ENCODE measurements at regions not wholly inside any gene's neighbourhood (a gene's known extent, or its start where the extent isn't known, plus 50 kb on each side); places are given as distances from the start of the nearest gene placed in this dataset.

DNA sequence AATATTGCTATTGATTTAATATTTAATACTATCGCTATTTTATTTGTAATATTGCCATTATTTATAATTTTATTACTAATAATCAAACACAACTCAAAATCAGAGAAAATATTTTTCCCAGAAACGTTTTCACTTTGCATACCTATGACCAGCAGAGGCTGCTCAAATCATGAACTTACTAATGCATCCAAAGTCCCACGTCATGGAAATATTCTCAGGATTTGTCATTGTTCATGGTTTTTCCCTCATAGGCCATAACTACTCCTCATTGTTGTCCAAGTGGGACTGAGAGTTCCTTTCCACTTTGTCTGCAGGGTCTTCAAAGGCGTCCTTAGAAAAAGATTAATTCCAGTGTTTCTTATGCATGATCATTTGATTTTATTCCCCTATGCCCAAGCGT, 344.8 kb downstream of the THBS2 start:
- Histone ChIP-seq H3K27ac (ENCODE audit: low read length) (no peak overlapping the region), H3K4me3 (ENCODE audit: low read depth in 1 of 2, low read length in 2 of 2) (no peak overlapping the region), H3K36me3 (ENCODE audit: insufficient read depth, low read length) (no peaks in the 10 kb centered on the region), H3K79me2 (ENCODE audit: insufficient read depth, low read length) (no peaks in the 10 kb centered on the region), H3K9ac (ENCODE audit: low read depth, low read length) (no peak overlapping the region), H2AFZ (ENCODE audit: low read depth, low read length) (no peak overlapping the region), H3K4me1 (ENCODE audit: insufficient read depth, low read length) (no peaks in the 10 kb centered on the region), H3K9me3 (ENCODE audit: insufficient read depth, low read length, severe bottlenecking) (no peaks in the 10 kb centered on the region), H3K27me3 (ENCODE audit: insufficient read depth, low read length, poor library complexity) (no peaks in the 10 kb centered on the region), H4K20me1 (ENCODE audit: insufficient read depth, low read length) (no peaks in the 10 kb centered on the region), H3K4me2 (ENCODE audit: insufficient read depth, low read length) (no peak overlapping the region)
- DNase-seq: no peak
- no peak for ATAC-seq (ENCODE audit: insufficient read depth, low read depth)
- TF ChIP-seq, protein P1, sequence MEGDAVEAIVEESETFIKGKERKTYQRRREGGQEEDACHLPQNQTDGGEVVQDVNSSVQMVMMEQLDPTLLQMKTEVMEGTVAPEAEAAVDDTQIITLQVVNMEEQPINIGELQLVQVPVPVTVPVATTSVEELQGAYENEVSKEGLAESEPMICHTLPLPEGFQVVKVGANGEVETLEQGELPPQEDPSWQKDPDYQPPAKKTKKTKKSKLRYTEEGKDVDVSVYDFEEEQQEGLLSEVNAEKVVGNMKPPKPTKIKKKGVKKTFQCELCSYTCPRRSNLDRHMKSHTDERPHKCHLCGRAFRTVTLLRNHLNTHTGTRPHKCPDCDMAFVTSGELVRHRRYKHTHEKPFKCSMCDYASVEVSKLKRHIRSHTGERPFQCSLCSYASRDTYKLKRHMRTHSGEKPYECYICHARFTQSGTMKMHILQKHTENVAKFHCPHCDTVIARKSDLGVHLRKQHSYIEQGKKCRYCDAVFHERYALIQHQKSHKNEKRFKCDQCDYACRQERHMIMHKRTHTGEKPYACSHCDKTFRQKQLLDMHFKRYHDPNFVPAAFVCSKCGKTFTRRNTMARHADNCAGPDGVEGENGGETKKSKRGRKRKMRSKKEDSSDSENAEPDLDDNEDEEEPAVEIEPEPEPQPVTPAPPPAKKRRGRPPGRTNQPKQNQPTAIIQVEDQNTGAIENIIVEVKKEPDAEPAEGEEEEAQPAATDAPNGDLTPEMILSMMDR (IDR thresholded peaks at IDR 0.05; ENCODE audit: borderline replicate concordance, extremely low read depth, low read length, poor library complexity, severe bottlenecking): no peak
- TF ChIP-seq EZH2 (IDR thresholded peaks at IDR 0.05; ENCODE audit: borderline replicate concordance, low read depth, low read length, severe bottlenecking): no peak

DNA sequence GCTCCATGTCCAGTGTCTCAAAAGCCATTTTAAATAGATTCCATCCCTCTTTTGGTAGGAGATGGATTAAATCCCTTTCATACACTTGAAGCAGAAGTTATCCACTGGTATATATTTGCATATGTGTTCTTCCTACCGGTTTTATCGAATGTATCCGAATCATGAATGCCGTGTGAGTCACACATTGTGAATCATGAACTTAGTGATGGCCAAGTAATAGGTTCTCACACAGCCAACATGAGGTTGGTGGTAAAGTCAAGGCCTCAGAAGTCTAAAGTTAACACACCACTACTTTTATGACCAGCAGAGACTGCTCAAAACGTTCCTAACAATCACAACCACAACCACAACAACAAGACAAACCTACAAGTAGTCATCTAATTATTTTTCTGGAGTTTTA, 345.5 kb downstream of the THBS2 start:
- no peak for DNase-seq
- Histone ChIP-seq H4K20me1 (ENCODE audit: insufficient read depth, low read length) (no peaks in the 10 kb centered on the region), H3K9me3 (ENCODE audit: insufficient read depth, low read length, severe bottlenecking) (no peaks in the 10 kb centered on the region), H3K4me1 (ENCODE audit: insufficient read depth, low read length) (no peaks in the 10 kb centered on the region), H3K4me2 (ENCODE audit: insufficient read depth, low read length) (no peak overlapping the region), H3K79me2 (ENCODE audit: insufficient read depth, low read length) (no peaks in the 10 kb centered on the region), H3K9ac (ENCODE audit: low read depth, low read length) (no peak overlapping the region), H3K27me3 (ENCODE audit: insufficient read depth, low read length, poor library complexity) (no peaks in the 10 kb centered on the region), H3K4me3 (ENCODE audit: low read depth in 1 of 2, low read length in 2 of 2) (no peak overlapping the region), H3K36me3 (ENCODE audit: insufficient read depth, low read length) (no peaks in the 10 kb centered on the region), H3K27ac (ENCODE audit: low read length) (no peak overlapping the region), H2AFZ (ENCODE audit: low read depth, low read length) (no peak overlapping the region)
- no peak for TF ChIP-seq EZH2 (IDR thresholded peaks at IDR 0.05; ENCODE audit: borderline replicate concordance, low read depth, low read length, severe bottlenecking)
- TF ChIP-seq, protein P1 (IDR thresholded peaks at IDR 0.05; ENCODE audit: borderline replicate concordance, extremely low read depth, low read length, poor library complexity, severe bottlenecking): no peak
- ATAC-seq (ENCODE audit: insufficient read depth, low read depth): no peak

DNA sequence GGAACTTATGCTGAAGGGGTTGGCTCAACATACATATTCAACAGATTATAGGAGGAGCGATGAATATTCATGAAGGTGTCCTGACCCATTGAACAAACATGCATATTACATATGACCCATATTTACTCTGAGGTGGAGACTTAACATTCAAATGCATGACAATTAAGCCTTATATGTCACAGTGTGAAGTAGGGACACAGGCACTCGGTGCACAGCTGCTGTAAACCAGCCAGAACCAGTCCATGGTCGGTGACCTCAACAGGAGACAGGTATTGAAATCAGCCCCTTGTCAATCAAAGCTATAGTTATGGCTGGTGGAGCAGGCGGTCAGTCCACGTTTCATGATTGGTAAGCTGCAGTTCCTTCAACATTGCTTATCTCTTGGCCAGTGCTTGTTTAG, 347.3 kb downstream of the THBS2 start:
- H3K27me3 ChIP-seq (ENCODE audit: insufficient read depth, low read length, poor library complexity): no peaks in the 10 kb centered on the region
- DNase-seq (no peak), ATAC-seq (ENCODE audit: insufficient read depth, low read depth) (no peak)
- no peak overlapping the region for H3K4me3 ChIP-seq (ENCODE audit: low read depth in 1 of 2, low read length in 2 of 2)
- H3K27ac ChIP-seq (ENCODE audit: low read length): no peak overlapping the region
- no peak overlapping the region for H2AFZ ChIP-seq (ENCODE audit: low read depth, low read length)
- no peaks in the 10 kb centered on the region for H3K36me3 ChIP-seq (ENCODE audit: insufficient read depth, low read length)
- H3K4me1 ChIP-seq (ENCODE audit: insufficient read depth, low read length): no peaks in the 10 kb centered on the region
- TF ChIP-seq, protein P1 (IDR thresholded peaks at IDR 0.05; ENCODE audit: borderline replicate concordance, extremely low read depth, low read length, poor library complexity, severe bottlenecking): no peak
- no peak overlapping the region for H3K9ac ChIP-seq (ENCODE audit: low read depth, low read length)
- H3K79me2 ChIP-seq (ENCODE audit: insufficient read depth, low read length): no peaks in the 10 kb centered on the region
- H3K4me2 ChIP-seq (ENCODE audit: insufficient read depth, low read length): no peak overlapping the region
- no peaks in the 10 kb centered on the region for H4K20me1 ChIP-seq (ENCODE audit: insufficient read depth, low read length)
- H3K9me3 ChIP-seq (ENCODE audit: insufficient read depth, low read length, severe bottlenecking): no peaks in the 10 kb centered on the region

DNA sequence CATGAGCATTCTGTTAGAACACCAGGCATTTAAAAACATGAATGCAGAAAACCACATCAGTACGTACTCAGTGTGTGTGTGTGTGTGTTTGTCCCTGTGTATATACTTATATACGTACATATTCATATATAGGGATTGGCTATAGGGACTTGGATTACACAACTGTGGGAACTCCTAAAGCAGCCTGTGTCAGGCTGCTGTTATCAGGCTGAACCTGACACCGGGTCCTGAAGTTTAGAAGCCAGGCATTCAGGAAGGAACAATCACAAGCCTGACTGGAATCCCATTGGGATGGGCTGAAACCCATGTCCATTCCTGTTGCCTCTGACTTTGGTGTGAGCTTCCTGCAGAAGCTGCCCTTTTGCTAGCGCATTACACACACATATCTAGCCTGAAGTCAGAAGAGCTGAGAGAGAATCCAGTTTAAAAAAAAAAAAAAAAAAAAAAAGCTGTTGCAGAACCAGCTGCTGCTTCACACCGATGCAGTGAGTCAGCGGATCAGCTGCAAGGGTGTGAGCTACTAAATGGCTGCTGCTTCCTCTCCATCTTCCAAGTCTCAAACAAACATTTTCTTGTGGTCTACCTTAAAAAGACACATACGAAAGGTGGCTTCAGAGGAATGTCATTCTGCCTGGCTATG, 348.1 kb downstream of the THBS2 start:
- H3K79me2 ChIP-seq (ENCODE audit: insufficient read depth, low read length): no peaks in the 10 kb centered on the region
- no peaks in the 10 kb centered on the region for H3K36me3 ChIP-seq (ENCODE audit: insufficient read depth, low read length)
- H3K9me3 ChIP-seq (ENCODE audit: insufficient read depth, low read length, severe bottlenecking): no peaks in the 10 kb centered on the region
- no peak overlapping the region for H3K4me3 ChIP-seq (ENCODE audit: low read depth in 1 of 2, low read length in 2 of 2)
- TF ChIP-seq, protein P1 (IDR thresholded peaks at IDR 0.05; ENCODE audit: borderline replicate concordance, extremely low read depth, low read length, poor library complexity, severe bottlenecking): no peak
- TF ChIP-seq EZH2 (IDR thresholded peaks at IDR 0.05; ENCODE audit: borderline replicate concordance, low read depth, low read length, severe bottlenecking): no peak
- no peaks in the 10 kb centered on the region for H3K27me3 ChIP-seq (ENCODE audit: insufficient read depth, low read length, poor library complexity)
- no peak overlapping the region for H3K27ac ChIP-seq (ENCODE audit: low read length)
- H3K4me1 ChIP-seq (ENCODE audit: insufficient read depth, low read length): no peaks in the 10 kb centered on the region
- DNase-seq: no peak
- ATAC-seq (ENCODE audit: insufficient read depth, low read depth): no peak
- no peak overlapping the region for H2AFZ ChIP-seq (ENCODE audit: low read depth, low read length)
- H4K20me1 ChIP-seq (ENCODE audit: insufficient read depth, low read length): no peaks in the 10 kb centered on the region
- H3K4me2 ChIP-seq (ENCODE audit: insufficient read depth, low read length): no peak overlapping the region
- no peak overlapping the region for H3K9ac ChIP-seq (ENCODE audit: low read depth, low read length)
